Osteocyte (in vitro differentiated cells): ENCODE measurements at regions not wholly inside any gene's neighbourhood (a gene's known extent, or its start where the extent isn't known, plus 50 kb on each side); places are given as distances from the start of the nearest gene placed in this dataset.
"Not testable (repeated sequence)": the region's sequence is repeated elsewhere in the genome, so short reads cannot be mapped to it uniquely, and the experiment has no call there.

Experiments
- DNase-seq: peaks from one replicate; pipeline ENCODE4 v3.0.0; 2021; ENCODE audit warnings: mixed read lengths; ENCODE audit not compliant: unreplicated experiment; ENCODE audit errors: extremely low spot score
- H3K27ac Mint-ChIP-seq: one replicate; pipeline ENCODE4 v1.8.0; 2021; ENCODE audit warnings: mild to moderate bottlenecking, mixed read lengths; ENCODE audit not compliant: unreplicated experiment
- H3K27me3 Mint-ChIP-seq: one replicate; pipeline ENCODE4 v1.8.0; 2021; ENCODE audit warnings: mixed read lengths; ENCODE audit not compliant: unreplicated experiment
- H3K36me3 Mint-ChIP-seq: one replicate; pipeline ENCODE4 v1.8.0; 2021; ENCODE audit warnings: mixed read lengths; ENCODE audit not compliant: unreplicated experiment
- H3K4me1 Mint-ChIP-seq: one replicate; pipeline ENCODE4 v1.8.0; 2021; ENCODE audit warnings: mixed read lengths; ENCODE audit not compliant: unreplicated experiment
- H3K4me3 Mint-ChIP-seq: one replicate; pipeline ENCODE4 v1.8.0; 2021; ENCODE audit warnings: mild to moderate bottlenecking, moderate library complexity, mixed read lengths; ENCODE audit not compliant: unreplicated experiment
- H3K9me3 Mint-ChIP-seq: one replicate; pipeline ENCODE4 v1.8.0; 2021; ENCODE audit warnings: mixed read lengths; ENCODE audit not compliant: unreplicated experiment
- TF ChIP-seq, protein P1 (sequence below): fragments of 200-600 bp; sonication (generic); IDR thresholded peaks from 2 replicates; pipeline ENCODE4 v1.5.0; 2021; ENCODE audit warnings: antibody characterized with exemption, mild to moderate bottlenecking, moderate library complexity

DNA sequence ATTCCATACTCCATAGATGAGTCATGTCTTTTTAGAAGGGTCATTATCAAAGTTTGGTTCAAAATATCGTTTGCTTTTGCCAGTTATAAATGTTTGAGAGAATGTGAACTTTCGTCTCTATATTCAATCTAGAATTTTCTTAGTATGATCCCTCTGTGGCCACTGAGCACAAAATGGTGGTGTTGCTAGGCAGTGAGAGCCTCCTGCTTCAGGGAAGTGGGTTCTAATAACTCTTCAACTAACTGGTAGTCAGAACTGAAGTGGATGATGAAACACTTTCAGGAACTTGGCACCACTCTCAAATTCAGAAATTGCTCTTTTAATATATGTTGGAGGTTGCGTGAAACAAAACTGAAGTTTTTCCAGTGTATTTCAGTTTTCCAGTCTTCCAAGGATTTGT lies 125.0 kb upstream of the DOK5 start:
- H3K36me3 Mint-ChIP-seq: no peaks in the 10 kb centered on the region
- H3K27ac Mint-ChIP-seq: peak overlapping the region; percentile 87
- H3K4me3 Mint-ChIP-seq: no peak overlapping the region
- no peaks in the 10 kb centered on the region for H3K9me3 Mint-ChIP-seq
- peaks cover 36% of the 10 kb centered on the region for H3K4me1 Mint-ChIP-seq
- H3K27me3 Mint-ChIP-seq: no peaks in the 10 kb centered on the region
- TF ChIP-seq, protein P1, sequence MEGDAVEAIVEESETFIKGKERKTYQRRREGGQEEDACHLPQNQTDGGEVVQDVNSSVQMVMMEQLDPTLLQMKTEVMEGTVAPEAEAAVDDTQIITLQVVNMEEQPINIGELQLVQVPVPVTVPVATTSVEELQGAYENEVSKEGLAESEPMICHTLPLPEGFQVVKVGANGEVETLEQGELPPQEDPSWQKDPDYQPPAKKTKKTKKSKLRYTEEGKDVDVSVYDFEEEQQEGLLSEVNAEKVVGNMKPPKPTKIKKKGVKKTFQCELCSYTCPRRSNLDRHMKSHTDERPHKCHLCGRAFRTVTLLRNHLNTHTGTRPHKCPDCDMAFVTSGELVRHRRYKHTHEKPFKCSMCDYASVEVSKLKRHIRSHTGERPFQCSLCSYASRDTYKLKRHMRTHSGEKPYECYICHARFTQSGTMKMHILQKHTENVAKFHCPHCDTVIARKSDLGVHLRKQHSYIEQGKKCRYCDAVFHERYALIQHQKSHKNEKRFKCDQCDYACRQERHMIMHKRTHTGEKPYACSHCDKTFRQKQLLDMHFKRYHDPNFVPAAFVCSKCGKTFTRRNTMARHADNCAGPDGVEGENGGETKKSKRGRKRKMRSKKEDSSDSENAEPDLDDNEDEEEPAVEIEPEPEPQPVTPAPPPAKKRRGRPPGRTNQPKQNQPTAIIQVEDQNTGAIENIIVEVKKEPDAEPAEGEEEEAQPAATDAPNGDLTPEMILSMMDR: no peak
- no peak for DNase-seq

DNA sequence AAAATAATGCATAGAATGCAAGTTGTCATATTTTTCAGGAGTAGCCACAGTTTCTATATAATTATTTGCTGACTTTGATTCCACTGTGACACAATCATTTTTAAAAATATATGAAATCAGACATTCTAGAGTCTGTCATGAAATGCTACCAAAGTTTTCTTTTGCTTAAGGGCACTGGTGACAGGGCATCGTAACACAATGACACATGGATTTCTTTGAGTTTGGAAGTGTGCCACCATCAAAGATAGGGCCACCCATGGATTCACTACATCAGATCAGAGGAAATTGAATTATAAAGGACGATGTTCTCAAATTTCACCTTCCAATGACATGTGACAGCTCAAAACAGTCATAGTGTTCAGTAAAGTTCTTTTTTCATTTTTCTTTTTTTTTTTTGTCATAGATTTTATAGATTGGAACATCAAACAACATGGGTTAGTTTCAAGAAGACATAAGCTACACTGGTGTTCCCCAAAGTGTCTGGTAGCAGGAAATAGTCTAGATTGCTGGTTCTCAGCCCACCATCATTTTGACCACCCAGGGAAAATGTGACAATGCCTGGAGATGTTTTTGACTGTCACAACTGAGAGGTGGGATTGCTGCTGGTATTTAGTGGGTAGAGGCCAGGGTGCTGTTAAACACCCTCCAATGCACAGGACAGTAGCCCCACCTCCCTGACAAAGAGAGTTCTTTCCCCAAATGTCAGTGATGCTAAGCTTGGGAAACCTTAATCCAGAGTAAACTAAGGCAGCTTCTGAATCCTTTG lies 123.8 kb upstream of the DOK5 start:
- peaks cover 29% of the 10 kb centered on the region for H3K4me1 Mint-ChIP-seq
- TF ChIP-seq, protein P1: no peak
- H3K9me3 Mint-ChIP-seq: no peaks in the 10 kb centered on the region
- H3K4me3 Mint-ChIP-seq: no peak overlapping the region
- no peak for DNase-seq
- H3K27me3 Mint-ChIP-seq: no peaks in the 10 kb centered on the region
- no peak overlapping the region for H3K27ac Mint-ChIP-seq
- H3K36me3 Mint-ChIP-seq: no peaks in the 10 kb centered on the region

DNA sequence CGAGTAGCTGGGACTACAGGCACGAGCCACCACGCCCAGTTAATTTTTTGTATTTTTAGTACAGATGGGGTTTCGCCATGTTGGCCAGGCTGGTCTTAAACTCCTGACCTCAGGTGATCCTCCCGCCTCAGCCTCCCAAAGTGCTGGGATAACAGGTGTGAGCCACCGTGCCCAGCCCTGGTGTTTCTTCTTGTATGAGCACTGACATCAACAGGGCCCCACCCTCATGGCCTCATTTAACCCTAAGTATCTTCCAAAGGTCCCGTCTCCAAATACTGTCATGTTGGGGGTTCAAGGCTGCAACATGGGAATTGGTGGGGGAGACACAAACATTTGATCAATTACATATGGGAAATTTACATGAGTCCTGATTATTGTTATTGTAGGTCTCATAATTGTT lies 122.9 kb upstream of the DOK5 start:
- not testable (repeated sequence) for H3K36me3 Mint-ChIP-seq, H3K27ac Mint-ChIP-seq, H3K27me3 Mint-ChIP-seq, H3K9me3 Mint-ChIP-seq, H3K4me3 Mint-ChIP-seq, DNase-seq
- H3K4me1 Mint-ChIP-seq: peaks cover 23% of the 10 kb centered on the region

DNA sequence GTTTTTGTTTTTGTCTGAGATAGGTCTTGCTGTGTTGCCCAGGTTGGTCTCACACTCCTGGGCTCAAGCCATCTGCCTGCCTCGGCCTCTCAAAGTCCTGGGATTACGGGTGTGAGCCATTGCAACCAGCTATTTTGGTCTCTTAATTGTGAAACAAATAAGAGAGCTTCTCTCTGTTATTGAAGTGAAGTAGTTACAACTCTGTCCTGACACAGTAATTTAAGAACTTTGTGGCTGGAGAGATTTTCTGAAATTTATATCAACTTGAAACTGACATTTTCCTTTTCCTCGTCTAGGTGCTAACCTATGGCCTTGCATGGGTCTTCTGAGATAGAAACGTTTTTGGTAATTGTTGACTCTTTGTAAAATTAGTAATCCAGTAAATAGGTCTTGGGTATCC lies 122.1 kb upstream of the DOK5 start:
- Mint-ChIP-seq H3K4me3 (no peak overlapping the region), H3K36me3 (no peaks in the 10 kb centered on the region), H3K27ac (no peak overlapping the region), H3K4me1 (peaks cover 23% of the 10 kb centered on the region), H3K27me3 (no peaks in the 10 kb centered on the region), H3K9me3 (no peaks in the 10 kb centered on the region)
- TF ChIP-seq, protein P1: no peak
- no peak for DNase-seq

DNA sequence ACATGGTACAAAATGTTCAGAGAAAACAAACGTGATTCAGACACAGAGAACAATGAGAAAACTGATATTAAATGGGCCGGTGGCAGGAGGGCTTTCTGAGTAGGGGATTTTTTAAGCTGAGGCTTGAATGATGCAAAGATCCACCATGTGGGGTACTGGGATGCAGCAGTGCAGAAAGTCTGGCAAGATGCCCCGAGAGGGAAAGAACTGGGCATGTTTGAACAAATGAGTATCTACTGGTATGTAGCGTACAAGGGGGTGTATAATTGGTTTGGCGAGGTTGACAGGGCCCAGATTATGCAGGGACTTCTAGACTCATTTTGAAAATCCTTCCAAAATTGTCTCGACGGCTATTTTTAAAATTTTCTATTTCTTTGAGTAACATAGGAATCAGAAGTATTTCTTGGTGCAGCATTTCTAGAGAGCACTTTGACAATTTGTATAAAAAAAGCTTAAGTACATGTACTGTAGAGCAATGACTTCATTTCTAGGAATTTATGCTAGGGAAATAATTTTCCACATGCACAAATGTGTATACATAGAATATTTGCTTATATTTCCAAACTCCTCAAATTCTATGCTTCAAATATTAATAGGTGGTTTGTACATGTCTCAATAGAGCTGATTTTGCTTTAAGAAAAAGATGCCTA lies 119.6 kb upstream of the DOK5 start:
- DNase-seq: no peak
- no peaks in the 10 kb centered on the region for H3K36me3 Mint-ChIP-seq
- no peak overlapping the region for H3K4me3 Mint-ChIP-seq
- H3K27me3 Mint-ChIP-seq: no peaks in the 10 kb centered on the region
- H3K27ac Mint-ChIP-seq: no peak overlapping the region
- H3K9me3 Mint-ChIP-seq: no peaks in the 10 kb centered on the region
- TF ChIP-seq, protein P1: no peak
- peaks cover 12% of the 10 kb centered on the region for H3K4me1 Mint-ChIP-seq
